Hematopoietic multipotent progenitor cell (in vitro differentiated cells): ENCODE measurements at regions not wholly inside any gene's neighbourhood (a gene's known extent, or its start where the extent isn't known, plus 50 kb on each side); places are given as distances from the start of the nearest gene placed in this dataset.
"Not testable (repeated sequence)": the region's sequence is repeated elsewhere in the genome, so short reads cannot be mapped to it uniquely, and the experiment has no call there.

Source experiments
- DNase-seq, 3 donors: peaks; one replicate each; pipeline ENCODE4 v3.0.0-alpha.2; 2011 to 2015; ENCODE audit warnings: low read depth in 2 of 3, low spot score in 2 of 3

DNA sequence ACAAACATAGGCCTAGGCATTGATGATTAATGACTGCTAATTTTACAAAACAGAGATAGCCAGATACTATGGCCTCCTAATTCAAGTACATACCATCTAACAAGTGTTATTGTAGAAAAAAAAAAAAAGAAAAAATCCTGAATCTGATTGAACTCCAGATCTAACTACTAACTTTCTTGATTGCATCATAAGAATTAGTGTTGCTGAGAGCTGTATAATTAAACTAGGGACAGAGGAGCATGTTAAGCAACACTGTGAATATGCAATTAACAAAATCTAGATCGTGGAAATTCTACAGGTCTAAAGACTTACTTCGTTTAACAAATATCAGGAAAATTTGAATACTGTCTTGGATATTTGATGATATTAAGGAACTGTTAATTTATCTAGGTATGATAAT is 208.3 kb upstream of the ZNF608 start:
- DNase-seq: no peak

GRCh38 chr5:124956471-124957029 is 210.1 kb upstream of the ZNF608 start:
- no peak for DNase-seq

- DNase-seq: no peak
These were observed 210.6 kb upstream of the ZNF608 start for GRCh38 chr5:124957063-124957462.

DNA sequence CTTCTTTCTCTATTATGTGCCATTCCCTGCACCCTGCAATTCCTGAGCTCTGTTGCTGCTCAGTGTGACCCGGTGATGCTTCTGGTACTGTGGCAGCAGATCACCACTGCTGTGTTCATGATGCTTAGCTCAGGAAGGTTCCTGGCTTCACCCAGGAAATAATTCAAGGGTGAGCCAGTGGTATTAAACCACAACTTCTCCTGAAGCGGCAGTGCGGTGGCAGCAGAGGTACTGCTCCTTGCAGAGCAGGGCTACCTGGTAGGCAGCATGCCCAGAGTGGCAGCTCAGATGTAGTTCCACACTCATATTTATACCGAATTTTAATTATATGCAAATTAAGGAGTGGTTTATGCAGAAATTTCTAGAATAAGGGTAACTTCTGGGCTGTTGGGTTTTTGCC is 213.8 kb upstream of the ZNF608 start:
- no peak for DNase-seq

- DNase-seq: no peak
These were observed 215.1 kb upstream of the ZNF608 start for GRCh38 chr5:124961521-124961920.

DNA sequence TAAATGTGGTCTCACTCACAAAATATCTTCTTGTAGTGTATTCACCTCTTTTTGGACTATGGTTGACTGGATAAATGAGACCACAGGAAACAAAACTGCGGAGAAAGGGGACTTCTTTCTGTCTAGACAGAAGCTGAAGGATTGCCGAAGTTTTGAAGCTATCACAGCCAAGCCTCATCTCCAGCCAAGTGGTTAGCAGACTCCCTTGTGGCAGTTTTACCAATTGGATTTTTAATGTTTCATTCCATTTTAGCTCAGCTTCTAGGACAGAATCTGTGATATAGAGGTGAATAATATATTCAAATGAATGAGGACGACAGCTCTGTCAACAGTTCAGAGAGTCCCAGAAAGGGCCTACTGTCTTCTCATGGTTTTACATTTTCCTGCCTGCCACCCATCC is 215.7 kb upstream of the ZNF608 start:
- no peak for DNase-seq

GRCh38 chr5:124962735-124963134 is 216.3 kb upstream of the ZNF608 start:
- no peak for DNase-seq

DNA sequence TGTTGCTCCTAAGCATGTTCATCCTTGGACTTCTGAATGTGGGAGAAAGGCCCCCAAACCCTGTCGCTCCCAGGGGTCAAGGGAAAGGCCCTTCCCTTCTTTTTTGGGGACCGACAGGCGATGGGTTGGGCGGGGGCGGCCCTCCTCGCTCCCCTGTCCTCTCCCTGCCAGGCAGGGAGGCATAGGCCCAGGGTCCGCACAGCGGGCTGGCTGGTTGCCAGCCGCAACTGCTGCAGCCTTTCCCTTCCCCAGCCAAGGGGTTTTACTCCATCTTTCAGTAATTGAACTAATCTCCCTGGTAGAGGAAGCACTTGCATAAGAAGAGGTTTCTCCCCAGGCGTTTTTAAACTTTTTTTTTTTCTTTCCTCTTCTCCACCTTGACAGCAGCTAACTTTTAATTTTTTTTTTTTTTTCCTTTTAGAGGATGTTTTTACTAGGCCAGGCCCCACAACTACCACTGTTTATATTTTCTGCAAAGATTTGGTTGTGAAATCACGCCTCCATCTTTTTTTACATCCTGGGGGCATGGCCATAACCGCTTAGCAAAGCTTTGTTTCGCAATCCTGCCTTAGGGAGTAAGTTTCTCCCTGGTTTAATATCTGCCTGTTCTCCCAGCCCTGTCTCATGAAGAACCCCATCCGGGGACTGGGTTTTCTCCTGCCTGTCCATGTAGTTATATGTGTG is 216.9 kb upstream of the ZNF608 start:
- DNase-seq: no peak

DNA sequence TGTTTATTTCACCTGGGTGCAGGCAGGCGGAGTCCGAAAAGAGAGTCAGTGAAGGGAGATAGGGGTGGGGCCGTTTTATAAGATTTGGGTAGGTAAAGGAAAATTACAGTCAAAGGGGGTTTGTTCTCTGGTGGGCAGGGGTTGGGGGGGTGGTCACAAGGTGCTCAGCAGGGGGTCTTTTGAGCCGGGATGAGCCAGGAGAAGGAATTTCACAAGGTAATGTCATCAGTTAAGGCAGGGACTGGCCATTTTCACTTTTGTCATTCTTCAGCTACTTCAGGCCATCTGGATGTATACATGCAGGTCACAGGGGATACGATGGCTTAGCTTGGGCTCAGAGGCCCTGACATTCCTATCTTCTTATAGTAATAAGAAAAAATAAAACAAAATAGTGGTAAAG is 220.3 kb upstream of the ZNF608 start:
- not testable (repeated sequence) for DNase-seq

- not testable (repeated sequence) for DNase-seq
These were observed 223.9 kb upstream of the ZNF608 start for GRCh38 chr5:124970381-124970780.

- DNase-seq: no peak
These were observed 226.3 kb upstream of the ZNF608 start for GRCh38 chr5:124972703-124973102.

GRCh38 chr5:124973661-124974060 is 227.2 kb upstream of the ZNF608 start:
- DNase-seq: no peak

GRCh38 chr5:124976086-124976485 is 229.6 kb upstream of the ZNF608 start:
- no peak for DNase-seq

- DNase-seq: no peak
These were observed 232.8 kb upstream of the ZNF608 start for GRCh38 chr5:124979251-124979650.

- DNase-seq: no peak
These were observed 233.9 kb upstream of the ZNF608 start for GRCh38 chr5:124980163-124980941.

DNA sequence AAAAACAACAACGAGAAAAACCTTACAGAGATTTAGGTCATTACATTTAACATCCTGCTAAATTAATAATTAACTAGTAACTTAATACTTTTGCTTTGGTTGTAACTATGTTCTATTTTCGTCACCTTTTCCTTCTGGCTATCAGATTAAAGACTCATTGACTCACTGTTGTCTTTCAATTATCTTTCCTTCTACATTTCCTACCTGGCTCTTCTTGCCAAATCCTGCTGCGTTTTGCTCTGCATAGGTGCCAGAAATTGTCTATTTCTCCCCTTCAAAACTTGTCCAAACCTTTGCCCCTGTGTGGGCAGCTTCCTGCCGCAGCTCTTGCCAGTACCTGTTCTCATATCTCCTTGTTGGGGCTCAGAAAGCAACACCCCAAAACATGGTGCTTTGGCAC is 235.5 kb upstream of the ZNF608 start:
- no peak for DNase-seq

GRCh38 chr5:124986170-124986569 is 239.7 kb upstream of the ZNF608 start:
- no peak for DNase-seq

DNA sequence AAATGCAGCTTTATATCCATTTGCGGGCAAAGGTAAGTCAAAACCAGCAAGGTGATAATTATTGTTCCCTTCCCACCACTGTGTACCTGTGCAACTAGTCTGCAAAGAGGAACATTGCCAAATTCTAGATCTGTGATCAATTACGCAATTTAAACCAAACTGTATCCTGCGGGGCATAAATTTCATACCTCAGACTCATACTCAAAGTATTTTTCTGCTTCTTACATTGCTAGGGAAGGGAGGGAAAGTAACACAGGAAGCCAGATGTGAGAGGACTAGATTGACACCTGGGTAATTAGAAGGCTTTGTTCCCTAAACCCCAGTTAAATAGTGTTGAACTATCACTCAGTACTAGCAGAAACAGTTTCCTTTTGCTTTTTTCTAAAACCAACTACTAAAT is 240.2 kb upstream of the ZNF608 start:
- DNase-seq: no peak

DNA sequence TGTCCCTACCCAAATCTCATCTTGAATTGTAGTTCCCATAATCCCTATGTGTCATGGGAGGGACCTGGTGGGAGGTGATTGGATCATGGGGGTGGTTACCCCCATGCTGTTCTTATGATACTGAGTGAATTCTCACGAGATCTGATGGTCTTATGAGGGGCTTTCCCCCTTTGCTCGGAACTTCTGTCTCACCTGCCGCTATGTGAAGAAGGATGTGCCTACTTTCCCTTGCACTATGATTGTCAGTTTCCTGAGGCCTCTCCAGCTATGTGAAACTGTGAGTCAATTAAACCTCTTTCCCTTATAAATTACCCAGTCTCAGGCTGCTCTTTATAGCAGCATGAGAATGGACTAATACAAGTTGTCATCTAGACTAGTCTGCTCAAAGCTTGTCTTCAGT is 241.3 kb upstream of the ZNF608 start:
- not testable (repeated sequence) for DNase-seq

- no peak for DNase-seq
These were observed 244.3 kb upstream of the ZNF608 start for GRCh38 chr5:124990723-124991122.

DNA sequence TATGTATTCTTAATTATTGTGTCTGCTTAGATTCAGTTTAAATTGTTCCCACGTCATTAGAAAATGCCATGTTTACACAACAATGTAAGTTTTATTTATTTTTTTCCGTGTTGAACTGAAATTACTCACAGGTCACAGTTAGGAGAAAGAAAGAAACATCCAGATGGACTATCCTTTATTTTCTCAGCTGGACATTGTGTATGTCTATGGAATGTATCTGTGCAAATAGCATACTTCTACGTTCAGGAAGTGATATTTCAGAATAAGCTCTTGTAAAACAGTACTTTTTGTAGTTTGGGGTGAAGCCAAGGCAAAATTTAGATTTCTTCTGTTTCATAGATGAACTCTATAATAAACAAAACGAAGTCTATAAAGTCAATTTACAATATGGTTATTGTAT is 249.0 kb upstream of the ZNF608 start:
- no peak for DNase-seq
